ENCODE measurements at regions not wholly inside any gene's neighbourhood (a gene's known extent, or its start where the extent isn't known, plus 50 kb on each side); places are given as distances from the start of the nearest gene placed in this dataset.

GRCh38 chr12:123077298-123078119 is 73.4 kb downstream of the PITPNM2 start:
- Mint-ChIP-seq H3K27me3 (ENCODE audit: unreplicated experiment) (no peaks in the 10 kb centered on the region), H3K36me3 (ENCODE audit: unreplicated experiment) (no peaks in the 10 kb centered on the region), H3K4me1 (ENCODE audit: unreplicated experiment) (peaks cover 32% of the 10 kb centered on the region), H3K9me3 (ENCODE audit: unreplicated experiment) (no peaks in the 10 kb centered on the region), H3K4me3 (ENCODE audit: unreplicated experiment) (no peak overlapping the region), H3K27ac (ENCODE audit: unreplicated experiment) (no peak overlapping the region)
- DNase-seq (ENCODE audit: extremely low spot score, unreplicated experiment): no peak
- TF ChIP-seq CTCF (IDR thresholded peaks at IDR 0.05): no peak

GRCh38 chr12:123076604-123077297 is 74.1 kb downstream of the PITPNM2 start:
- no peak for DNase-seq (ENCODE audit: extremely low spot score, unreplicated experiment)
- Mint-ChIP-seq H3K4me3 (ENCODE audit: unreplicated experiment) (no peak overlapping the region), H3K4me1 (ENCODE audit: unreplicated experiment) (peaks cover 29% of the 10 kb centered on the region), H3K27me3 (ENCODE audit: unreplicated experiment) (no peaks in the 10 kb centered on the region), H3K27ac (ENCODE audit: unreplicated experiment) (peak overlapping the region; percentile 71), H3K9me3 (ENCODE audit: unreplicated experiment) (no peaks in the 10 kb centered on the region), H3K36me3 (ENCODE audit: unreplicated experiment) (no peaks in the 10 kb centered on the region)
- no peak for TF ChIP-seq CTCF (IDR thresholded peaks at IDR 0.05)

GRCh38 chr12:123075646-123076171 is 75.2 kb downstream of the PITPNM2 start:
- Mint-ChIP-seq H3K27ac (ENCODE audit: unreplicated experiment) (peak overlapping the region; percentile 23), H3K9me3 (ENCODE audit: unreplicated experiment) (no peaks in the 10 kb centered on the region), H3K4me3 (ENCODE audit: unreplicated experiment) (no peak overlapping the region), H3K4me1 (ENCODE audit: unreplicated experiment) (peaks cover 29% of the 10 kb centered on the region), H3K27me3 (ENCODE audit: unreplicated experiment) (no peaks in the 10 kb centered on the region), H3K36me3 (ENCODE audit: unreplicated experiment) (no peaks in the 10 kb centered on the region)
- no peak for TF ChIP-seq CTCF (IDR thresholded peaks at IDR 0.05)
- no peak for DNase-seq (ENCODE audit: extremely low spot score, unreplicated experiment)

GRCh38 chr12:123075087-123075645 is 75.7 kb downstream of the PITPNM2 start:
- Mint-ChIP-seq H3K4me3 (ENCODE audit: unreplicated experiment) (no peak overlapping the region), H3K27ac (ENCODE audit: unreplicated experiment) (peak overlapping the region; percentile 15), H3K27me3 (ENCODE audit: unreplicated experiment) (no peaks in the 10 kb centered on the region), H3K9me3 (ENCODE audit: unreplicated experiment) (no peaks in the 10 kb centered on the region), H3K4me1 (ENCODE audit: unreplicated experiment) (peaks cover 29% of the 10 kb centered on the region), H3K36me3 (ENCODE audit: unreplicated experiment) (no peaks in the 10 kb centered on the region)
- no peak for TF ChIP-seq CTCF (IDR thresholded peaks at IDR 0.05)
- DNase-seq (ENCODE audit: extremely low spot score, unreplicated experiment): no peak
